ENCODE measurements at regions not wholly inside any gene's neighbourhood (a gene's known extent, or its start where the extent isn't known, plus 50 kb on each side); places are given as distances from the start of the nearest gene placed in this dataset.

DNA sequence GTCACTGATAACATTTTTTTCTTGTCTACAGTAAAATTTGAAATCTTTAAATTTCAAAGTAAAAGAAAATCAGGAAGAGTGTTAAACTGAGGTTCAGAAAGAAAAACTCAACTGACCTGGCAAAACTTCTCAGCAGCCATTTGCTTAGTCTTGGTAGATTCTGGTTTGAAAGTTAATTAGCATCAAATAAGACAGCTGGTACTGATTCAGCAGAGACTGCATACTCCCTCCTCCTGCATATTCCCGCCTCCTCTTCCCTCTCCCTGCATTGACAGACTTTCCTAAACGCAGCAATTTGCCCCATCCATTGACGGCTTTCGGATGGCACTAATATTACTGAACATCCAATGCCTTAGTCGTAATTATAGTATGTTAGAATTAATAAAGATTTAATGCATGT is 520.8 kb downstream of the FLRT2 start:
- Histone ChIP-seq H3K4me3 (no peak overlapping the region), H3K9me3 (no peaks in the 10 kb centered on the region), H3K4me1 (no peaks in the 10 kb centered on the region), H3K27ac (no peak overlapping the region), H3K36me3 (replicated peaks in 1 of 2; ENCODE audit: insufficient read depth in 1 of 2, low read depth in 2 of 2) (no peaks in the 10 kb centered on the region), H3K27me3 (no peaks in the 10 kb centered on the region)
- TF ChIP-seq POLR2A (IDR thresholded peaks at IDR 0.05) = no peak
- TF ChIP-seq, protein P1, sequence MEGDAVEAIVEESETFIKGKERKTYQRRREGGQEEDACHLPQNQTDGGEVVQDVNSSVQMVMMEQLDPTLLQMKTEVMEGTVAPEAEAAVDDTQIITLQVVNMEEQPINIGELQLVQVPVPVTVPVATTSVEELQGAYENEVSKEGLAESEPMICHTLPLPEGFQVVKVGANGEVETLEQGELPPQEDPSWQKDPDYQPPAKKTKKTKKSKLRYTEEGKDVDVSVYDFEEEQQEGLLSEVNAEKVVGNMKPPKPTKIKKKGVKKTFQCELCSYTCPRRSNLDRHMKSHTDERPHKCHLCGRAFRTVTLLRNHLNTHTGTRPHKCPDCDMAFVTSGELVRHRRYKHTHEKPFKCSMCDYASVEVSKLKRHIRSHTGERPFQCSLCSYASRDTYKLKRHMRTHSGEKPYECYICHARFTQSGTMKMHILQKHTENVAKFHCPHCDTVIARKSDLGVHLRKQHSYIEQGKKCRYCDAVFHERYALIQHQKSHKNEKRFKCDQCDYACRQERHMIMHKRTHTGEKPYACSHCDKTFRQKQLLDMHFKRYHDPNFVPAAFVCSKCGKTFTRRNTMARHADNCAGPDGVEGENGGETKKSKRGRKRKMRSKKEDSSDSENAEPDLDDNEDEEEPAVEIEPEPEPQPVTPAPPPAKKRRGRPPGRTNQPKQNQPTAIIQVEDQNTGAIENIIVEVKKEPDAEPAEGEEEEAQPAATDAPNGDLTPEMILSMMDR (IDR thresholded peaks at IDR 0.05) = no peak
- DNase-seq = no peak
- intact Hi-C loops (cut with DNase I) = no loop called here
- 90 to 91% methylated on average over 5 of the region's 5 CpGs for WGBS, 2 donors
- ATAC-seq = no peak

DNA sequence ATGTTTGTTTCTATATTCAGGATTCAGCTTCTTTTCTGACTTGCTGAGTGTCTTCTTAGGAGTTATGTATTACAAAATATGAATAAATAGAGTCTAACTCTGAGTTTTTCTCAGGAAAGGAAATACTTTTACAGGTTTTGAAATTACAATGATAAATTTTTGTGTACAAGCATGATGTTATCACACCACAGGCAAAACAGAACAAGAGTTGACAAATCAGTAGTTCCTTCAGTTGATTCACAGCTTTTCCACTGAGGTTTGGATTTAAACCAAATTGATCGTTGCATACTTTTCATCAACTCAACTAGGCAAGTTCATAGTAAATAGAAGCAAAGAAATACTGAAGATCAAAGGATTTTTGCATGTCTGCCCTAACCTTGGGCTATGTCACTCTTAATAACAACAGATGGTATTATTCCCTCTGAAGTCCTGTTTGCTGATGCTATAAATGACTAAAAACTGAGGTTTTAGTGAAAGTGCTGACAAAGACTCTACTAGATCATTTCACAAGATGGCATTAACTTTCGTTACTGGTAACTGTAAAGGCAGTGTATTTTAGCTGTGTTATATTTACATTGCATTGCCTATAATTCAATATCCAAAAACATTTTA is 520.2 kb downstream of the FLRT2 start:
- ATAC-seq (no peak), DNase-seq (no peak)
- 24 to 26% methylated on average over 2 of the region's 2 CpGs for WGBS, 2 donors
- Histone ChIP-seq H3K27me3 (no peaks in the 10 kb centered on the region), H3K36me3 (replicated peaks in 1 of 2; ENCODE audit: insufficient read depth in 1 of 2, low read depth in 2 of 2) (no peaks in the 10 kb centered on the region), H3K4me1 (no peaks in the 10 kb centered on the region), H3K4me3 (no peak overlapping the region), H3K9me3 (no peaks in the 10 kb centered on the region), H3K27ac (no peak overlapping the region)
- intact Hi-C loops (cut with DNase I) = no loop called here
- TF ChIP-seq, protein P1 (IDR thresholded peaks at IDR 0.05) = no peak
- TF ChIP-seq POLR2A (IDR thresholded peaks at IDR 0.05) = no peak

DNA sequence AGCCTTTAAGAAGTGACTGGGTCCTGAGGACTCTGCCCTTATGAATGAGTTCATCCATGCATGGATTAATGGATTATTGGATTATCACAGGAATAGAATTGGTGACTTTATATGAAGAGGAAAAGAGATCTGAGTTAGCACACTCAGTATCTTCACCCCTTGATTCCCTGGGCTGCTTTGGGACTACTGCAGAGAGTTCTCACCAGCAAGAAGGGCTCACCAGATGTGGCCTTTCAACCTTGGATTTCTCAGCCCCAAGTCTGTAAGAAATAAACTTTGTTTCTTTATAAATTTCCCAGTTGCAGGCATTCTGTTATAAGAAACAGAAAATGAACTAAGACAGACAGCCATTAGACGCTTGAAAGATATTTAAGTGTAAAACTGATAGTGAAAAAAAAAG is 509.2 kb downstream of the FLRT2 start:
- DNase-seq (no peak), ATAC-seq (no peak)
- no peak overlapping the region for H3K27ac ChIP-seq
- H3K36me3 ChIP-seq (replicated peaks in 1 of 2; ENCODE audit: insufficient read depth in 1 of 2, low read depth in 2 of 2) = no peaks in the 10 kb centered on the region
- no peak overlapping the region for H3K4me3 ChIP-seq
- no peaks in the 10 kb centered on the region for H3K4me1 ChIP-seq
- 66 to 71% methylated on average over 1 of the region's 1 CpG for WGBS, 2 donors
- intact Hi-C loops (cut with DNase I) = no loop called here
- H3K27me3 ChIP-seq = no peaks in the 10 kb centered on the region
- no peak for TF ChIP-seq POLR2A (IDR thresholded peaks at IDR 0.05)
- TF ChIP-seq, protein P1 (IDR thresholded peaks at IDR 0.05) = no peak
- H3K9me3 ChIP-seq = no peaks in the 10 kb centered on the region

DNA sequence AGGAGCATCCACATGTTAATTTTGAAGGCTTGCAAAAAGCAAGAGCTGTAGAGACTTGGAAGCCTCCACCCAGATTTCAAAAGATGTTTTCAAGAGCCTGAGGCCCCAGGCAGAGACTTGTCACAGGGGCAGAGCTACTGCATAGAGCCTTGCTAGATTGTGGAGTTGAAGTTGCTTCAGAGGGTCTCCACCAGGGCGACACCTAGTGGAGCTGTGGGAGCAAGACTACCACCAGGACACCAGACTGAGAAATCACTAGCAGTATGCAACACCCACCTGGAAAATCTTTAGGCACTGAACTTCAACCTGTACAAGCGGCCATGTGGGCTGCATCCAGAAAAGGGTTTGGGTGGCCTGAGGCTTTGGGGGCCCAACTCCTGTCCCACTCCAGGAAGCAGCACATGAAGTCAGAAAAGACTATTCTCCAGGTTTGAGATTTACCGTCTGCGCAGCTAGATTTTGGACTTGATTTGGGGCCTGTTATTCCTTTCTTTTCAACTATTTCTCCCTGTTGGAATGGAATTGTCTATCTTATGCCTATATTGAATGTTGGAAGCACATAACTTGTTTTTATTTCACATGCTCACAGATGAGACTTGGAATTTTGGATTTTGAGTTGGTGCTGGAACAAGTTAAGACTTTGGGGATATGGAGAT is 508.6 kb downstream of the FLRT2 start:
- DNase-seq (peak; percentile 53 to 62 (median 60)), ATAC-seq (peak; percentile 82)

More for the DNA sequence above, 508.6 kb downstream of the FLRT2 start:
- intact Hi-C loops (cut with DNase I) = no loop called here
- Histone ChIP-seq H3K36me3 (replicated peaks in 1 of 2; ENCODE audit: insufficient read depth in 1 of 2, low read depth in 2 of 2) (no peaks in the 10 kb centered on the region), H3K27me3 (no peaks in the 10 kb centered on the region), H3K4me1 (no peaks in the 10 kb centered on the region), H3K27ac (no peak overlapping the region), H3K9me3 (no peaks in the 10 kb centered on the region), H3K4me3 (no peak overlapping the region)
- 58 to 59% methylated on average over 4 of the region's 4 CpGs for WGBS, 2 donors
- TF ChIP-seq POLR2A (IDR thresholded peaks at IDR 0.05) = no peak
- TF ChIP-seq, protein P1 (IDR thresholded peaks at IDR 0.05) = peak; percentile 41 to 74 (median 55)

Data from body of pancreas (tissue), 4 donors.